UCSD-AML1 (cell line): ENCODE measurements at regions not wholly inside any gene's neighbourhood (a gene's known extent, or its start where the extent isn't known, plus 50 kb on each side); places are given as distances from the start of the nearest gene placed in this dataset.

ENCODE experiments used
- DNase-seq: peaks from one replicate; lab custom pipeline; 2025; ENCODE audit not compliant: unreplicated experiment; lab: John Stamatoyannopoulos, UW

GRCh38 chr12:63319936-63320633, 169.1 kb upstream of the AVPR1A start:
- DNase-seq = no peak

- peak; percentile 31 for DNase-seq
Measured at GRCh38 chr12:63319386-63319785, 168.4 kb upstream of the AVPR1A start.

- DNase-seq = no peak
Measured at GRCh38 chr12:63318933-63319332, 167.9 kb upstream of the AVPR1A start.

- no peak for DNase-seq
Measured at GRCh38 chr12:63318313-63318712, 167.3 kb upstream of the AVPR1A start.

GRCh38 chr12:63317880-63318279, 166.9 kb upstream of the AVPR1A start:
- no peak for DNase-seq

- DNase-seq = no peak
Measured at GRCh38 chr12:63317286-63317846, 166.4 kb upstream of the AVPR1A start.

GRCh38 chr12:63313139-63313538, 162.1 kb upstream of the AVPR1A start:
- no peak for DNase-seq

- no peak for DNase-seq
Measured at GRCh38 chr12:63308671-63309070, 157.7 kb upstream of the AVPR1A start.

- DNase-seq = no peak
Measured at GRCh38 chr12:63307849-63308248, 156.8 kb upstream of the AVPR1A start.

GRCh38 chr12:63305901-63306875, 155.2 kb upstream of the AVPR1A start:
- no peak for DNase-seq

- no peak for DNase-seq
Measured at GRCh38 chr12:63304887-63305316, 153.9 kb upstream of the AVPR1A start.

- DNase-seq = no peak
Measured at GRCh38 chr12:63302941-63303536, 152.0 kb upstream of the AVPR1A start.

- no peak for DNase-seq
Measured at GRCh38 chr12:63302269-63302940, 151.4 kb upstream of the AVPR1A start.

- DNase-seq = no peak
Measured at GRCh38 chr12:63301311-63301710, 150.3 kb upstream of the AVPR1A start.

- DNase-seq = no peak
Measured at GRCh38 chr12:63298386-63298930, 147.5 kb upstream of the AVPR1A start.

GRCh38 chr12:63294327-63294632, 143.3 kb upstream of the AVPR1A start:
- peak; percentile 14 for DNase-seq

GRCh38 chr12:63292471-63293221, 141.6 kb upstream of the AVPR1A start:
- DNase-seq = no peak

GRCh38 chr12:63276537-63277365, 125.8 kb upstream of the AVPR1A start:
- DNase-seq = peak; percentile 28

- no peak for DNase-seq
Measured at GRCh38 chr12:63266988-63267387, 116.0 kb upstream of the AVPR1A start.
